IMR-90 (cell line): ENCODE measurements at regions not wholly inside any gene's neighbourhood (a gene's known extent, or its start where the extent isn't known, plus 50 kb on each side); places are given as distances from the start of the nearest gene placed in this dataset.

Source experiments
- ATAC-seq: fragments of 200-7000 bp; cut with Tn5 transposase; 2 replicates; pipeline ENCODE4 v1.9.1; 2020; ENCODE audit warnings: low read depth, mild to moderate bottlenecking, moderate library complexity
- BruUV-seq: library from RNA; stranded (reverse); fragments of 400-500 nt; replicated peaks from 2 replicates; lab custom pipeline; 2021; lab: Mats Ljungman, UMichigan
- CTCF ChIA-PET: fragments of 300-600 bp; formaldehyde crosslinking; extraction: SDS; loops from one replicate; lab custom pipeline; 2021; ENCODE audit warnings: antibody characterized with exemption; lab: Yijun Ruan, JAX
- POLR2A ChIA-PET: fragments of 300-600 bp; sonication (Branson Sonifier 250); formaldehyde crosslinking; loops from one replicate; lab custom pipeline; 2022; ENCODE audit warnings: antibody characterized with exemption; ENCODE audit not compliant: unreplicated experiment; lab: Charles Lee
- DNase-seq: peaks from one replicate; pipeline ENCODE4 v3.0.0; 2013
- H2AFZ ChIP-seq: replicated peaks from 2 replicates; pipeline ENCODE3; 2013; ENCODE audit warnings: low read length, mild to moderate bottlenecking; ENCODE audit not compliant: poor library complexity
- H2AK5ac ChIP-seq: 2 replicates; pipeline ENCODE4 v1.6.1; 2013; ENCODE audit warnings: low read depth, low read length, inconsistent platforms
- H2AK9ac ChIP-seq: replicated peaks from 2 replicates; pipeline ENCODE3; 2013; ENCODE audit warnings: mild to moderate bottlenecking, low read depth, low read length, moderate library complexity; ENCODE audit not compliant: poor library complexity
- H2BK120ac ChIP-seq: 2 replicates; pipeline ENCODE4 v1.6.1; 2013; ENCODE audit warnings: low read depth, low read length, inconsistent platforms
- H2BK15ac ChIP-seq: 3 replicates; pipeline ENCODE4 v1.6.1; 2013; ENCODE audit warnings: low read depth, low read length, inconsistent platforms
- H2BK20ac ChIP-seq: 2 replicates; pipeline ENCODE4 v1.6.1; 2013; ENCODE audit warnings: low read depth, mild to moderate bottlenecking, inconsistent platforms, low read length, moderate library complexity
- H2BK5ac ChIP-seq: 2 replicates; pipeline ENCODE4 v1.6.1; 2013; ENCODE audit warnings: mild to moderate bottlenecking, low read depth, low read length, inconsistent platforms; ENCODE audit not compliant: poor library complexity, severe bottlenecking
- H3K14ac ChIP-seq: replicated peaks from 2 replicates; pipeline ENCODE4 v1.6.1; 2013; ENCODE audit warnings: low read depth, low read length, inconsistent platforms
- H3K18ac ChIP-seq: 2 replicates; pipeline ENCODE4 v1.6.1; 2013; ENCODE audit warnings: low read depth, low read length, control low read depth
- H3K23ac ChIP-seq: 2 replicates; pipeline ENCODE4 v1.6.1; 2013; ENCODE audit warnings: low read depth, low read length, inconsistent platforms
- H3K27ac ChIP-seq: 2 replicates; pipeline ENCODE4 v1.5.1; 2013; ENCODE audit warnings: mild to moderate bottlenecking, control low read depth, low read length; ENCODE audit not compliant: insufficient read depth
- H3K27me3 ChIP-seq: 2 replicates; pipeline ENCODE4 v1.6.1; 2013; ENCODE audit warnings: low read length; ENCODE audit not compliant: control insufficient read depth, insufficient read depth
- H3K36me3 ChIP-seq: 2 replicates; pipeline ENCODE4 v1.6.1; 2013; ENCODE audit warnings: low read length, mixed read lengths; ENCODE audit not compliant: control insufficient read depth, insufficient read depth
- H3K4ac ChIP-seq: 2 replicates; pipeline ENCODE4 v1.6.1; 2013; ENCODE audit warnings: low read depth, low read length, inconsistent platforms
- H3K4me1 ChIP-seq: 2 replicates; pipeline ENCODE4 v1.6.1; 2013; ENCODE audit warnings: low read length, mixed read lengths; ENCODE audit not compliant: control insufficient read depth, insufficient read depth
- H3K4me2 ChIP-seq: 2 replicates; pipeline ENCODE4 v1.6.1; 2013; ENCODE audit warnings: low read depth, mild to moderate bottlenecking, control low read depth, low read length, moderate library complexity
- H3K4me3 ChIP-seq: 2 replicates; pipeline ENCODE4 v1.5.1; 2013; ENCODE audit warnings: low read depth, mild to moderate bottlenecking, control low read depth, low read length, moderate library complexity; ENCODE audit not compliant: insufficient read depth
- H3K56ac ChIP-seq: 2 replicates; pipeline ENCODE4 v1.6.1; 2013; ENCODE audit warnings: low read length, inconsistent platforms; ENCODE audit not compliant: insufficient read depth; ENCODE audit errors: extremely low read depth
- H3K79me1 ChIP-seq, 2 experiments: 2 replicates each; pipeline ENCODE4 v1.6.1; 2013; ENCODE audit warnings: low read length in 2 of 2, inconsistent platforms in 1 of 2, low read depth in 1 of 2
- H3K9ac ChIP-seq: 2 replicates; pipeline ENCODE4 v1.6.1; 2013; ENCODE audit warnings: low read depth, low read length, control low read depth
- H3K9me1 ChIP-seq: 2 replicates; pipeline ENCODE4 v1.6.1; 2013; ENCODE audit warnings: low read length, inconsistent platforms; ENCODE audit not compliant: insufficient read depth
- H3K9me3 ChIP-seq: 2 replicates; pipeline ENCODE4 v1.6.1; 2013; ENCODE audit warnings: low read length; ENCODE audit not compliant: control insufficient read depth, insufficient read depth
- H4K20me1 ChIP-seq: 2 replicates; pipeline ENCODE4 v1.6.1; 2013; ENCODE audit warnings: low read length, inconsistent platforms; ENCODE audit not compliant: insufficient read depth
- H4K5ac ChIP-seq: 2 replicates; pipeline ENCODE4 v1.6.1; 2013; ENCODE audit warnings: mild to moderate bottlenecking, low read depth, low read length, control low read depth
- H4K8ac ChIP-seq, 2 experiments: 2 replicates each; pipeline ENCODE4 v1.6.1; 2013; ENCODE audit warnings: low read depth in 2 of 2, low read length in 2 of 2, control low read depth in 1 of 2, inconsistent platforms in 1 of 2
- H4K91ac ChIP-seq: 2 replicates; pipeline ENCODE4 v1.6.1; 2013; ENCODE audit warnings: low read depth, low read length, inconsistent platforms; ENCODE audit not compliant: insufficient read depth
- CTCF ChIP-seq: conservative IDR thresholded peaks from 2 replicates; pipeline ENCODE4 v1.5.1; 2012; ENCODE audit warnings: mild to moderate bottlenecking, low read depth, low read length, improper control_type of control experiment
- ELK1 ChIP-seq: fragments of 150-350 bp; IDR thresholded peaks from 2 replicates; pipeline ENCODE4 v1.6.1; 2016; ENCODE audit warnings: low read depth, mild to moderate bottlenecking, low read length, moderate library complexity, borderline replicate concordance
- FOS ChIP-seq: fragments of 150-350 bp; IDR thresholded peaks from 2 replicates; pipeline ENCODE4 v1.6.1; 2016; ENCODE audit warnings: low read depth, low read length
- MAZ ChIP-seq: IDR thresholded peaks from 2 replicates; pipeline ENCODE4 v1.6.1; 2012; ENCODE audit warnings: low read depth, mild to moderate bottlenecking, low read length, improper control_type of control experiment, moderate library complexity, borderline replicate concordance
- MXI1 ChIP-seq: IDR thresholded peaks from 2 replicates; pipeline ENCODE4 v1.6.1; 2012; ENCODE audit warnings: low read depth, mild to moderate bottlenecking, low read length, moderate library complexity, borderline replicate concordance
- POLR2A ChIP-seq: IDR thresholded peaks from 2 replicates; pipeline ENCODE4 v1.6.1; 2012; ENCODE audit warnings: mild to moderate bottlenecking, low read depth, low read length
- WGBS, 2 experiments: methylation state at CpG; one replicate each; pipeline versions ENCODE4 v1.1.5 to v1.1.7; 2013; ENCODE audit warnings: missing lambda C conversion rate in 2 of 2; ENCODE audit not compliant: insufficient read length in 1 of 2; ENCODE audit errors: extremely low coverage in 2 of 2; 5-methylcytosine and 5-hydroxymethylcytosine counted together
- dilution Hi-C: fragments of 300-500 bp; cut with HindIII; formaldehyde crosslinking; loops from one replicate; pipeline ENCODE4 v1.14.3; 2018; ENCODE audit warnings: low sequenced_read_pairs; ENCODE audit not compliant: unreplicated experiment
- in situ Hi-C: fragments of 300-500 bp; cut with MboI; formaldehyde crosslinking; loops from 3 replicates; pipeline ENCODE4 v1.14.3; 2019; ENCODE audit warnings: low sequenced_read_pairs, inconsistent platforms, mixed read lengths
- intact Hi-C: fragments of 100-400 bp; cut with micrococcal nuclease; formaldehyde crosslinking; loops from 2 replicates; pipeline ENCODE4 v1.10.0; 2022

GRCh38 chr1:59089922-59090457 lies 206.9 kb upstream of the FGGY start:
- no TSS peak for BruUV-seq
- ChIA-PET POLR2A (no interaction called here), CTCF (no interaction called here)
- no peak overlapping the region for H3K4me2 ChIP-seq
- no peak overlapping the region for H4K91ac ChIP-seq
- DNase-seq (peak; percentile 10), ATAC-seq (no peak)
- no peak overlapping the region for H3K9ac ChIP-seq
- no peaks in the 10 kb centered on the region for H3K9me3 ChIP-seq
- in situ Hi-C loops, result no loop called here
- H3K18ac ChIP-seq, result no peak overlapping the region
- H3K27ac ChIP-seq, result no peak overlapping the region
- H3K56ac ChIP-seq, result no peak overlapping the region
- no peaks in the 10 kb centered on the region for H3K79me1 ChIP-seq
- H2AFZ ChIP-seq, result no peak overlapping the region
- H4K8ac ChIP-seq, result no peak overlapping the region
- H2BK120ac ChIP-seq, result no peak overlapping the region
- intact Hi-C loops, result no loop called here
- H2AK5ac ChIP-seq, result no peak overlapping the region
- no peak overlapping the region for H2BK20ac ChIP-seq
- no peaks in the 10 kb centered on the region for H3K27me3 ChIP-seq
- H2BK5ac ChIP-seq, result no peak overlapping the region
- no peak overlapping the region for H3K14ac ChIP-seq
- no peak overlapping the region for H2BK15ac ChIP-seq
- dilution Hi-C loops, result no loop called here
- H3K4me1 ChIP-seq, result peaks cover 2% of the 10 kb centered on the region; the same call in 1 of the 2 replicates
- H3K4me3 ChIP-seq, result no peak overlapping the region
- no CpG with 5 or more reads among the region's 4 CpGs for WGBS, 2 experiments
- no peaks in the 10 kb centered on the region for H4K20me1 ChIP-seq
- no peak overlapping the region for H2AK9ac ChIP-seq
- H3K9me1 ChIP-seq, result no peaks in the 10 kb centered on the region
- H3K36me3 ChIP-seq, result no peaks in the 10 kb centered on the region
- H3K4ac ChIP-seq, result no peak overlapping the region
- no peak overlapping the region for H4K5ac ChIP-seq
- no peak for TF ChIP-seq MAZ
- TF ChIP-seq FOS, result no peak
- no peak for TF ChIP-seq POLR2A
- no peak for TF ChIP-seq CTCF
- no peak for TF ChIP-seq MXI1
- no peak for TF ChIP-seq ELK1
- no peak overlapping the region for H3K23ac ChIP-seq
